ENCODE measurements at regions not wholly inside any gene's neighbourhood (a gene's known extent, or its start where the extent isn't known, plus 50 kb on each side); places are given as distances from the start of the nearest gene placed in this dataset.
"Not testable (repeated sequence)": the region's sequence is repeated elsewhere in the genome, so short reads cannot be mapped to it uniquely, and the experiment has no call there.

GRCh38 chr2:172287190-172287589 lies 140.2 kb upstream of the ITGA6 start:
- no peak for DNase-seq (ENCODE audit: low read depth, low spot score)

GRCh38 chr2:172287605-172288315 lies 139.6 kb upstream of the ITGA6 start:
- no peak for DNase-seq (ENCODE audit: low read depth, low spot score)

- DNase-seq (ENCODE audit: low read depth, low spot score): no peak
Measured at GRCh38 chr2:172288603-172289002, 138.8 kb upstream of the ITGA6 start.

- DNase-seq (ENCODE audit: low read depth, low spot score): no peak
Measured at GRCh38 chr2:172293952-172294351, 133.4 kb upstream of the ITGA6 start.

GRCh38 chr2:172294983-172295382 lies 132.4 kb upstream of the ITGA6 start:
- no peak for DNase-seq (ENCODE audit: low read depth, low spot score)

DNA sequence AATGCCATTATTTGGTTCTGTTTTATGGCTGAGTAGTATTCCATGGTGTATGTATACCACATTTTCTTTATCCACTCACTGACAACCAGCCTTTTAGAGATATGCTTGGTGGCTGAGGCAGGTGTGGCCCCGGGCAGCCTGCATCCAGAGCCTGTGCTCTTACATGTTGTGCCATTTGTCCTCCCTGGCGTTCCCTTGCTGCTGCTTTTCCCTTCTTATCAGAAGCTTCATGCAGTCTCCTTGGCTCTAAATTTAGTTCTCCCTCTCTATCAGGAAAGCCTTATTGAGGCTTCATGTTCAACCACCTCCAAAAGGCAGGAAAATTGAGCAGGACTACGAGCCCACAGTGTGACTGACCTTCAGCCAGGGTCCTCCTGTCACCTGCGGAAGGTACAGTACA lies 131.7 kb upstream of the ITGA6 start:
- no peak for DNase-seq (ENCODE audit: low read depth, low spot score)

DNA sequence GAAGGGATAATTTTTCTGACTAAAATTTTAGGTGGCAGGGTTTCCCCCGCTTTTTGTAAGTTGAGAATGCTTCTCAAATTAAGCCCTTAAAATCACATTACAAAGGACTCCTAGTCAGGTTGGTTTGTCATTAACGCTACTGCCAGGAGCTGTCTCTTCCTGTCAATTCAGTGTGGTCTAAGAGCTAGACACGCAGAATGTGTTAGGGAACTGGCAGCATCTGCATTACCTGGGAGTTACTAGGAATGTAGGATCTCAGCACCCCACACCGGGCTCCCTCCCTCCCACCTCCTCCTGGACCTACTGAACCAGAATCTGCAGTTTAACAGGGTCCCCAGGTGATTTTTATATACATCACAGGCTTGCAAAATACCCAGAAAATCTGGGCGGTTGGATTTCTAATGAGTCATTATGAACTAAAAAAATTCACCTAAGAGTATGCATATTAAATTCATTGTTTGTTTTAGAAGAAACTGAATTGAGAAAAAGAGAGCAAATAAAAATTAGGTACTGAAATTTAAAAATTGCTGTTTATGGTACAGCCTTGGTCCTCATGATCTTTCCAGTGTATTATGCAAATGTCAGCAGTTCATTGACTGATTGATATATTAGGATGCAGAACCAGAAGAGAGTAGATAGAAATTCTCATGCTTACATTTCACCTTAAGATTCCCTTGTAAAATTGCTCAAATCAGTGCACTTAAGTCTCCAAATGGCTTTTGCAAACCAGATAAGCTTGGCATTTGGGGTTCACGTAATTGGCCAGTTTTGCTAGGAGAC lies 130.9 kb upstream of the ITGA6 start:
- DNase-seq (ENCODE audit: low read depth, low spot score): no peak

GRCh38 chr2:172297531-172297930 lies 129.9 kb upstream of the ITGA6 start:
- DNase-seq (ENCODE audit: low read depth, low spot score): no peak

DNA sequence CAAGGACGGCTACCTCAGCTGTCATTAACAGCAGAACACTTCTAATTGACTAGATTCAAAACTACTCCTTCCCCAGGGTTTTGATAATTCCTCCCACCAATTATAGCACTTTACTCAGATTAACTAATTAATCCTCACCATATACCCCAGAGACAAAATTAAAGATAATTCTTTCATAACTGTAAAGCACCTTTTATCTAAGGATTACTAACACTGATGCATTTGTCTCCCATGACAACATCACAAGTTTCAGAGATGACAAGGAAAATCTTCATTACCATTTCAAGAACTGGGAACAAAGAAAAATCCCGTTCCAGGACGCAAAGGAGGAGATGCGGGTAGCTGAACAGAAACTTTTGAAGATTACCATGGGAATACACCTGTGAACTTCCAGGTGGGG lies 129.4 kb upstream of the ITGA6 start:
- DNase-seq (ENCODE audit: low read depth, low spot score): no peak

DNA sequence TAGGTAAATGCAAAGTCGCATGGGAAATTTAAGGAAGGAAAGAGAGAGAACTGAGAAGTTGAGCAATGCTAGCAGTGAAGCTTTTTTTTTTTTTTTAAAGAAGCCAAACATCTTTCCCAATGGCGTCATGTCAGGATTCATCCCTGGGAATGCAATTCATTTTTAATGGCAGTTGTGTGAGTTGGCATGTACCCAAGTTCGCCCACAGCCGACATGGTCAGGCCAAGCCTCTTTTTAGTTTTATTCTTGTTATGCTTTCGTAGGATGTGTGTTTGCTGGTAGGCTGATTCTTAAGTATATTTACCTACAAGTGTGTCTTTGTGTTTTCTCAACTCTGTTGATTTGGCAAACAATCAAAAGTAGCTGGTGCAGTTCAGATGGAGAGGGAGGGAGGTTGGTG lies 127.6 kb upstream of the ITGA6 start:
- no peak for DNase-seq (ENCODE audit: low read depth, low spot score)

GRCh38 chr2:172300851-172301250 lies 126.5 kb upstream of the ITGA6 start:
- DNase-seq (ENCODE audit: low read depth, low spot score): no peak

DNA sequence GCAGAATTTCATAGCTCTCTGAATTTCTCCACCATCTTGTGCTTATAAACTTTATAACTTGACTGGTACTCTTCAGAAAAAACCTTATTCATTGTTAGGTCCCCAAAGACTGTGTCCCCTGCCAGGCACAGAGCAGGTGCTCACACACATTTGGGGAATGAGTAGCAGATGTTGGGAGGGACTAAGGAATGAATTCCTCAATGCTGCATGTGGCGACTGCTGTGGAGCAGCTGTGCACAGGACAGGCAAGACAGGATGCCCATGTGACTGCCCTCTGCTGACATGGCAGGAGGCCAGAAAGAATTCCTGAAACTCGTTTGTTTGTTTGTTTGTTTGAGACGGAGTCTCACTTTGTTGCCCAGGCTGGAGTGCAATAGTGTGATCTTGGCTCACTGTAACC lies 122.3 kb upstream of the ITGA6 start:
- DNase-seq (ENCODE audit: low read depth, low spot score): no peak

- no peak for DNase-seq (ENCODE audit: low read depth, low spot score)
Measured at GRCh38 chr2:172307800-172308199, 119.6 kb upstream of the ITGA6 start.

- no peak for DNase-seq (ENCODE audit: low read depth, low spot score)
Measured at GRCh38 chr2:172308253-172308935, 119.0 kb upstream of the ITGA6 start.

- DNase-seq (ENCODE audit: low read depth, low spot score): peak; percentile 54
Measured at GRCh38 chr2:172311921-172312345, 115.5 kb upstream of the ITGA6 start.

GRCh38 chr2:172313715-172314341 lies 113.6 kb upstream of the ITGA6 start:
- no peak for DNase-seq (ENCODE audit: low read depth, low spot score)

GRCh38 chr2:172315070-172315469 lies 112.3 kb upstream of the ITGA6 start:
- DNase-seq (ENCODE audit: low read depth, low spot score): not testable (repeated sequence)

DNA sequence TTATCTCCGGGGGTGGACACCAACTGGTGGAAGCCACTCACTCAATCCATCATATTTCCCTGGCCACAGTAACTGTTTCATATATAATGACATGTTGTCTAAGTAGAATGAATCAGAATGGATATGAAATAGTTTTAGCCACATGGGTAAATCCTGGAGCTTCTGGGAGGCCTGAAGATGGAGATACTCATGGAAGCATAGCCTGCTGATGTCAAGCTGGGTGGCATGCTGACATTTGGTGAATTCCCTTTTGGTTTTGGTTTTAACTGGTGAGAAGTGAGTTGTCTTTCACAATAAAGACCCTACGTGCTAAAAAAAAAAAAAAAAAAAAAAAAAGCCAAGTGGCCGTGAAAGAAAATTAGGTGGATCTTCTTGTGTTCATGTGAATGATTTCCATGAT lies 105.3 kb upstream of the ITGA6 start:
- no peak for DNase-seq (ENCODE audit: low read depth, low spot score)

DNA sequence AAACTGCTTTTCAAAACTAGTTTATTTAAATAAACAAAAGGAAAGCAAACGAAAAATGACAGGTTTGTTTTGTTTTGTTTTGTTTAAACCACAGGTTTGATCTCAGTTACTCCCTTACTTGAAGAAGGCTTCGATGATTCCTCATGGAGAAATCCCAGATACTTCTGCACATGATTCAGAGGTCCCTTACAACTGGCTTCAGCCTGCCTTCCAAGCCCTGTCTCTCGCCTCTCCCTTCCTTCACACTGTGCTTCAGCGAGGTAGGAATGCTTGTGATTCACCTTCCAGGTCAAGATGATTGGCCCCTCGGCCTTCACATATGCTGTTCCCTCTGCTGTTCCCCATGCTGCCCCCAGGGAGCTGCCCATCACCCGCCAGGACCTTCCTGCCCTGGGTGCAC lies 104.1 kb upstream of the ITGA6 start:
- DNase-seq (ENCODE audit: low read depth, low spot score): no peak

DNA sequence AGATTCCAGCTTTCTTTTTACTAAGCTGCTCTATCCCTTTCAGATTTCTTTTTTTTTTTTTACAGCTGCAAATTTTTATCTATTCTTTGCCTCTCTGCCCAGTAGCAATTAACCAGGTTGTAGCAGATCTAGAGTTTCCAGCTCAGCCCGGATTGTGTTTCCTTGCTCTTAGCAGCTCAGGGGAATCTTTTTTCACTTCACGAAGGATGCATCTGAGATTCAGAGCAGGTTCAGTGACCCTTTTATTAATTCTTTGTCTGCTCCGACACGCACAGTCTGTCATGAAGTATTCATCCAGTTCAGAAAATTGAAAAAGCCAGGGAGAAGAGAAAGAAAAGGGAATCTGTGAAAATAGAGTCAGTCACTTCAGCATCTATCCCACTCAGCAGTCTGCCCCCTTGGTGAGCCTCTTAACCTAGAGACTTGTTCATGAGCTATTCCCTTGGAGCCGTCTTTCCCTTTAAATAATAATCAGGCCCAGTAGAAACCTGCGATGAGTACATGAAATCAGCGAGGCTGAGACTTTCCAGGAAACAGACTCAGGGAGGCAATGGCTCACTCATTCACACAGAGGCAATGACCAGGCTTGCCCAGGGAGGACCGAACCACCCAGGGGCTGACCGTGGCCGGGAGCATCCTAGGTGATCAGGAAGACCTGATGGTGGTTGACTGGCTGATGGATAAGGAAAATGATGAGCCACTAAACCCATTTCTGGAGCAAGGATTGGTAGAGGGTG lies 103.4 kb upstream of the ITGA6 start:
- DNase-seq (ENCODE audit: low read depth, low spot score): no peak

GRCh38 chr2:172326211-172326509 lies 101.2 kb upstream of the ITGA6 start:
- DNase-seq (ENCODE audit: low read depth, low spot score): no peak
